NCI-H748 treated with DMSO at 0.1 percent for 48 hours (cell line): ENCODE measurements at regions not wholly inside any gene's neighbourhood (a gene's known extent, or its start where the extent isn't known, plus 50 kb on each side); places are given as distances from the start of the nearest gene placed in this dataset.

Experiments used
- DNase-seq: peaks from one replicate; lab custom pipeline; 2025; lab: John Stamatoyannopoulos, UW

DNA sequence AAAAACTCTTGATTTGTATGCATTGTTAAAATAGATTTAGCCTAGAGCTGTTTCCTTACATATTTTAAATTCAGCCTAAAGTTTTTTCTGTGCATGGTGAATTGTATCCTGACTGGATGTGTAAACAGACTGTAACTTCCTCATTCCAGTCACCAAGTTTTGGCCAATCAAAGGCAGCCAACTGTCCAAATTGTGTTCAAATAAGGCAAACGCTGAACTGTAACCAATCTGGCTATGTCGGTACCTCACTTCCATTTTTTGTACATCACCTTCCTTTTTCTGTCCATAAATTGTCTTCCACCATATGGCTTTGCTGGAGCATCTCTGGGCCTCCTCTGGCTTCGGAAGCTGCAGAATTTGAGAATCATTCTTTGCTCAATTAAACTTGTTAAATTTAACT, 1921.9 kb upstream of the SEL1L start:
- no peak for DNase-seq

DNA sequence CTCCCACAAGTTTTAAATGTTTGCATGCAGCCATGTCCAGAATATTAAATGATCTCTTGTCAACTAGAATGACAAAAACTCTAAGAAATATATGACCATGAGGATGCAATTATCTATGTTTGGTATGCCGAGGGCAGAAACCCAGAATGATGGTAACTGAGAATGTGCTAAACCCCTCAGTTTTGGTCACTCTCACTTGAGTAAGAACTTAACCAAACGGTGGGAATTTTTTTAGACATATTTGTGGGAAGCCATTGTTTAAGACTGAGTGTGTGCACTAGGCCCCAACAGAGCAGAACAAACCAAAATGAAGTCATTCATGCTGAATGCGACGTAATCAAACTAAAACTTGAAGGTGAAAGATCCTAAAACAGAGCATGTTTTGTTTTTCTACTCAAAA, 1927.9 kb upstream of the SEL1L start:
- DNase-seq, result no peak

DNA sequence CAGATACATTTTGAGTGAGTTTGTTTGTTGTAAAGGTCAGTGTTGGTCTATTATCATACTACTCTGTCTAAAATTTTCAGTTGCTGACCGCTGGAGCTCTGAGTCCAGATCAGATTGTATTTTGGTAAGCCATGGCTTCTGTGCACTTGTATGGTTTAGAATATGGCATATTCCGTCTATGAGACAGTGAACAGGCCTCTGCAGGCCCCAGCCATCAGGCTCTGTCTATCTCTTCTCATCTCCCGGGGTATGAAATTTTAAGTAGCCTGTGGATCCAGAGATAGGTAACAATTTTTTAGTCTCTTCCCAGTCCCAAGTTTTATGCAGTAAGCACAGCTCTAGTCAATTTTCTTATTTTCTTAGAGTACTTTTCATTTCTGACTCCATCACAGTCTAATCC, 1929.1 kb upstream of the SEL1L start:
- no peak for DNase-seq

DNA sequence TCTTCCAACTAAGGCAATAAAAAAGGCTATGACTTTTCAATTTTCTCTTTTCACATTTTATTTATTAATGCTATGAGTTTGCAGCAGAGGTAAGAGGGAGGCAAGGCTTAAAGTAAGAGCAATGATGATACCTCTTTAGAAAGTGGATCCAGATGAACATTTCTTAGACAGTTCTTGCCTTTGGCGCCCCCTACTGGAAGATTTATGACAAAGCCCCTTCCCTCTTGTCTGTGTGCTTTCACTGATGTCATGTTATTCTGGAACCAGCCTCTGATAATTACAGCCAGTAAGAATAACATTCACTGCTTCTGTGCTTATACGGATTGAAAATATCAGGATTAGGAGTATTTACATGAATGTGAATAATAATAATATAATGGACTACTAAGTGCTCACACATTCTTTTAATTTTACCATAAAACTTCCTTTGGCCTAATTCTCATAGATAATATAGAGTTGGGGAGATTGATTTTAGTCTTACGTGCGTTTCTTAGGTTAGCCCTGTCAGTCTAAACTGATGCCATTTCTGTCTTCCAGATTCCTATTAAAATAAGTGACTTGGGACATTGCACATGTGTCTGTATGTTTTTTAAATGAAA, 1929.9 kb upstream of the SEL1L start:
- peak; percentile 73 for DNase-seq

DNA sequence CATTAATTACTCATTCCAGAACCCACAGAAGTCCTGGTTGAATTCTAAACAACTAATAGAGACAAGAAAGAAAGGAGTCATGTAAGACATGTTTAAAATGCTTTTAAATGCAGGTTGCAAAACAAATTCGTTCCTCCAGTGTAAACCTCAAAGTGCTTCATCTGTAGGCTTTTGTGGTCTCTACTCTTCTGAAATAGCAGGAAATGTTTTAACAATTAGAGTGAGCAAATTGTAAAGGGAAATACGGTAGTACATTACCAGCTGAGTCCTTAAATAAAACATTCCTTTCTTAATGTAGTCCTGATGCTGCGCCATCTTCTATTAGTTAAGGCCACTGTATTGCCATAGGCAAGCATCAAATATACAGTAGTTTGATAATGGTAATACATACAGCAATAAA, 1934.2 kb upstream of the SEL1L start:
- DNase-seq, result no peak

DNA sequence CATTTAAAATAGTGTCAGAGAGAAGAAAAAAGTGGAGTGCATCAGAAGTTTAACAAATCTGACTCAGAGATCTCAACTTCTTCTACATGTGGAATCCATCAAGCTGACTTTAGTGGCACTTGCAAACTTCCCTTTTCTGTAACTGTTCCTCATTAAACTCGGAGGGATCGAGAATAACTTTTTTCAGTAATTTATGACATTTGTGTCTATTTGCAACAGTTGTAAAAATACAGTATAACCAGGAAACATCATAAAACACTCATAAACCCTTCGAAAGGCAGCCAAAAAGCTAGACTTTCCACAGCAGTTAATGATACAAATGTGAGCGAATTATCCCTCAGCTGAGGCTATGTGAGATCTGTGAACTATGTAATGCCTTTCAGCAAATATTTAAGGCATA, 1936.8 kb upstream of the SEL1L start:
- DNase-seq, result no peak

DNA sequence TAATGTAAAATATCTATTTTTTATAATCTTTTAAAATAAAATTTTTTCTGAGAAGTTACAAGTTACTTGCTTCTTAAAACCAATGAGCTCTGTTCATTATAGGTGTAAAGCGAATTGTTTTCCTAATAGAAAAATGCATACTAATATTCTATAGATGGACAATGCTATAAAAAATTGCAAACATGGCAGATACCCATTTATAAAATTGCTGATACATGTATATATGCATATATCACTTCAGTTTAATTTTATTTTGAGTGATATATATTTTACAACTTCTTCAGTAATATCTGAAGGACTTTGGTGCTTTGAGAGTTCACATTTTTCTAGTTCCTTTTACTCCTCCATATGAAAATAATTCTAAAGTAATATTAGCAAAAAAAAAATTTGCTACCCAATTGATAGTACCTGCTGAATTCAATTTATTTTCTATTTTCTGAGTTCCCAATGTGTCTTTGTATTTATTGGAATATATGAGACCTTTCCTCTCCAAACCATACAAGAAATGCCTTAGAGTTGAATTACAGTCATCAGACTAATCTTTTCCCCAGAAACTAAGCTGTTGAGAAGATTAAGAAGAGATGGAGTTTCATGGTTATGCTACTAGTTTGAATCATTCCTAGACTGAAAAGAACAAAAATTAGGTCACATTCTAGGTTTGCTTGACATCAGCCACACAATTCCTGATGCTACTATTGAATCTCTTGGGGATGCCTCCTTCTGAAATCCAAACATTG, 1937.5 kb upstream of the SEL1L start:
- DNase-seq, result no peak

DNA sequence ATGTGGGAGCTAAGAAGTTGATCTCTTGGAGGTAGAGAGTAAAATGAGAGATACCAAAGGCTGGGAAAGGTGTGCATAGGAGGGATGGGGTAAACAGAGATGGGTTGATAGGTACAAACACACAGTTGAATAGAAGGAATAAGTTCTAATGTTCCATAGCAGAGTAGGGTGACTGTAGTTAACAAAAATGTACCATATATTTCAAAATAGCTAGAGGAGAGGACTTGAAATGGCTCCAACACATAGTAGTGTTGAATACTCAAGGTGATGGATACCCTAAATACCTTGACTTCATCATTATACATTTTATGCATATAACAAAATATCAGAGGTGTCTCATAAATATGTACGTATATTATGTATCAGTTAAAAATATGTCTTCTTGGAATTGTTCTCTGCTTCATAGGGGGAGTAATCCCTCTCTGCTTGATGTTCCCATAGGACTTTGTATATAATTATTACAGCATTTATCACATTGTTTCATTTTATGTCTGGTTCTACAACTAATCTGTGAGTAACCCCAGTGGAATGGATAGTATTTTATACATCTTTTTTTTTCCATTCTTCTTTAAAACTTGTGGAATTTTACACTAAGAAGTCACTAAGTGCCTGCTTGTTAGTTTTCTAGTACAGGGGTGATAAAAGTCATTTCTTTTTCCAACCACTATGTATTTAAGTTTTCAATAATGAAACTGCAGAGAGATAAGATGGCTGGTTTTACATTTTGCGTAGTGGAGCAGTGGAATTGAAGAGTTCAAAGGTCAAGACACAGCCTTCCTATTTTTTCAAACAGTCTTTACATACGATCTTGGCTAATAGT, 1940.0 kb upstream of the SEL1L start:
- DNase-seq, result no peak

DNA sequence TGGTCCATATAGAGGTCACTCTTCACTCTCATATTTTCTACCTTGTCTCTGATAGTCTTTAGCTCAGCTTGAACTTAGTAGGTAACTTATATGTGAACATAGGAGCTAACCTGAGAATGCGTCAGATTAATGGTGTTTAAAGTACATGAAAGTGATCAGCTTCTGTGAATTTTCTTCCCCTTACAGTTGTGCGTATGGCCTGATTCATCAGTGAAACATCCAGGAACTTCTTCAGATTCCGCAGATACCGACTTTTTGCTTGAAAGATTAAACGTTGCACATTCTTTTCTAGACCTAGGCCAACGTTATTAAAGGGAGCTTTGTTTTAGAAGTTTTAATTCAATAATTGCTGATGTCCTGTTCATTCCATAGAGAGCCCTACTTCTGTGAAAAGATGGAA, 1945.1 kb upstream of the SEL1L start:
- DNase-seq, result no peak

DNA sequence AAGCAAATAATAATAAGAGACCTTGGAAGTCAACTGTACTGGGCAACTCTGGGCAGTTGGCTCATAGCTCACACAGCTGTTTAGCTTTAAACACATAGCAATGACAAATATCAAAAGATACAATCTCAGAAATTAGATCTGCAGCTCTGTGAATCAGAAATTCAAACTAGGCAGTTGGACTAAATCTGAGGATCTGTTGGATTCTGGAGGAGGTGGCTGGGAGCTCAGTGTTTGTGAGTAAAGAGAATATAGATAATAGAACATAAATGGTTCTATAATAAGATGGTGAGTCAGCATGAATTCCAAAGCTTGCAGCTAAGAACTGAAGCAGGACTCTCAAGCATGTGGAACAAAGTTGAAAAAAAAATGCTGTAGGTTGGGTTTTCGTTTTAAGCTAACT, 1949.4 kb upstream of the SEL1L start:
- no peak for DNase-seq

DNA sequence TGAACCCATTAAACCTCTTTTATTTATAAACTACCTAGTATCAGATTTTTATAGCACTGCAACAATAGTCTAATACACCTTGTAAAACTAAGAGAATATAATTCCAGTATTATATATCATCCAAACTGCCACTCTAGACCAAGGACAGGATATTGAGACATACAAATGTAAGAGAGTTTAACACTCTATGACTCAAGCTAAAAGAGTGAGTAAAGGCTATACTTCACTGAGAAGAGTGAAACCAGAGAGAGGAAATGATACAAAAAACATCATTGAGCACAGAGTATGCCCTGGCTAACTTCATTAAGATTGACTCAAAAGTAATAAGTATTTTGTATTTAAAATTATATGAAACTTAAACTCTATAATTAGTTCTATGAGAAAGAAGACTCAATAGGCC, 1951.9 kb upstream of the SEL1L start:
- no peak for DNase-seq

DNA sequence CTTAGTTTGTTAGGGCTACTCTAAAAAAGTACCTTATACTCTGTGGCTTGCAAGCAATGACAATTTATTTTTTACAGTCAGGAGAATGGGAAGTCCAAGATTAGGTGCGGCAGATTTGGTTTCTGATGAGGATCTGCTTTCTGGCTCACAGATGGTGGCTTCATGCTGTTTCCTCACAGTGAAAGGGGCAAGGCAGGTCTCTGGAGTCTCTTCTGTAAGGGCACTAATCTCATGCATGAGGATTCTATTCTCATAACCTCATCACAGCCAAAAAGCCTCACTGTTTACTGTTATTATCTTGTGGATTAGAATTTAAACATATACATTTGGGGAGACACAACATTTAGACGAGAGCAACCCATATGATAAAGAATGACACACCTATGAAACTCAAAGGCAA, 1957.4 kb upstream of the SEL1L start:
- DNase-seq, result peak; percentile 94

DNA sequence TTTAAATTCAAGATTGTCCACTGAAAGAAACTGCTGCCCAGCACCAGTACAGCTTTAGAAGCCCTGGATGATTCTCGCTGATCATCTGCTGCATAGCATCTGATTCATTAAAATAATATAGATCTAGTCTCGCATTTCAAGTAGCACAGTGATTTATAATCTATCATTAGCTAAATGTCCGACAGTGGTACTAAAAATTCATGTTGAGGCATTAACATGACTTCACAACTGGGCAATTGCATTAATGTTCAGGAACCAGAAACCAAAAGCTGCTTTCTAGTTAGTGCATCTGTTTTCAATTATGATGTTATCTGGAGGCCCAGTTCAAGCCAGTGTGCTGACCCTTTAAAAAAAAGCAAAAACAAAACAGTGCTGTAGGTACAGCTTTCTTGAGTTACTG, 1987.2 kb upstream of the SEL1L start:
- DNase-seq, result no peak

DNA sequence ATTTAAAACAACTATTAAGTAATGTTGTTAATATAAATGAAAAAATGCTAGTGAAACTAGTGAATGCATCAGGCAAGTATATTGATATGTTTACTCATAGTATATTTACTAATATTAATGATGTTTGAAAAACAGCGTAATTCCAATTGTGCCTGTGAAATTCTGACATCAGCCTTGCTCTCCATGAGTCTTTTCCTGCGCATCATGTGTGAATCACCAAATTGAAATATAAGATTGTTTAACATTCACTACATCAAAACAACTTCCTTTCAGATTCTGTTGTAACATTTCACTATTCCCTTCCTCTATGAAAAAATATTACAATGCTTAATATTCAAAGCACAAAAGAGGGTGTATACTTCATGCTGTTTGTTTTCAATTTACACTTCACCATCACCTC, 1995.9 kb upstream of the SEL1L start:
- no peak for DNase-seq

DNA sequence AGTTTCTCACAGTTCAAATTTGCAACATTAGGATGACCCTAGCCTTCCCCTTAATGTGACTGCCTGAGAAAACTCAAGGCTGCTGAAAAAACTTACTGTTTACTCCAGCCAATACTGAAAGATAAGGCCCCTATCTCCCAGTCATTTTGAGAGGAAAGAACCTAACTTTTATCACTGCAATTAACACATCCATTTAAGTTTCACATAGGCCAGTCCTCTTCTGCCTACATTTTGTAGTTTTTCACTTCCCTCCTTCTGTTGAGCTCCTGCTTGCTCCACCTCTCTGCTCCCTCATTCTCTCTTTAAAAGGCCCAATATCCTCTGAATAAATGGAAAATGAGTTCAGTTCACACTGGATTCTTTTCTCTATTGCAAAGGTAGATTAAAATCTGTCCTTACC, 1996.2 kb upstream of the FLRT2 start:
- DNase-seq, result no peak

DNA sequence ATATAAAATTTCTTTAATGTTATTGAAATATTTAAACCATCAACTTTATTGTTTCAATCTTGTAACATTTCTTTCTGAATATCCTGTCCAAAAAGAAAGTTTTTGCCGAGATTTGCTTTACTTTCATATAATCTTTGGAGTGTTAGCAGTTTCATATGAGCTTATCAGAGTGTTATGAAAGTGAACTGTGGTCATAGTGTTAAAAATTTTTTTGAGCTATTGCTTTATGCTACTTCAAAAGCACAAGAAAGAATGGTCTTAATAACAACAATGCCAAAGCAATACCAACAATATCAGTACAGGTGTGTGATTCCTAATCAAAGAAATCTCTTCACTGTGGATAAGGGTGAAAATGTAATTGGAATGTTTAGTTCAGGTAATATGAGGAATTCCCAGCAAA, 1994.9 kb upstream of the FLRT2 start:
- DNase-seq, result no peak

DNA sequence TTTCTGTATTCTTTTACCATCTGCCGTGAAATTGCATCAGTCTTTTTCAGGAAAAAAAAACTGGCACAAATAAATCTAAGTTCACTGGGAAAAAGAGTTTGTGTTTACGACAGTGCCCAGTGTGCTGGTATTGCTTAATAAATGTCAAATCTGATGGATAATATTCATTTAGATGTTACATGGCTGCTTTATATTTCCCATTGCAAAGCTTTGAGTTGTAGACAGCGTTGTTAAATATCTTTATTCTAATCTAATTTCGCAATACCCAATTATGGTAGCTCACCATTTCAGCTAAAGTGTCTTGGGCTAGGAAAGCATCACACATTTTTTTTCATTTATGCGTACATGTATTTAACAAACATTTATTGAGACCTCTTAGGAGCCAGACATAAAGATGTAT, 1994.5 kb upstream of the FLRT2 start:
- DNase-seq, result no peak

DNA sequence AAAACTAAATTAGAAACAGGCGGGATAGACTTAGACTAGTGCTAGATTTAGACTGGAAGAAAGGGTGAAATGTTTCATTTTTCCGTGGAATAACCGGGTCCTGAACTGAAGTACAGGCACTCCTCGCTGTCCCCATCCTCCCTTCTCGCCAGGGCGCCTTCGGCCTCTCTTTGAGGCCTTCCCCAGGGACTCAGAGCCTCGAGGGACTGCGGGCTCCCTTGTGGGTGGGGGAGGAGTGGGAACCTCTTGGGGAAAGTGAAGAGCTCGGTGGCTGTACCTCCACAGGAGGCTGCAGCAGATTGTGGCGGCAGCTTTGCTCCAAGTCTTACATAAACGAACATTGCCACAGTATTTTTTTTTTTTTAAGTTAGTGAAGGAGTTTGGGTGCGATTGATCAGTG, 1988.8 kb upstream of the FLRT2 start:
- no peak for DNase-seq

DNA sequence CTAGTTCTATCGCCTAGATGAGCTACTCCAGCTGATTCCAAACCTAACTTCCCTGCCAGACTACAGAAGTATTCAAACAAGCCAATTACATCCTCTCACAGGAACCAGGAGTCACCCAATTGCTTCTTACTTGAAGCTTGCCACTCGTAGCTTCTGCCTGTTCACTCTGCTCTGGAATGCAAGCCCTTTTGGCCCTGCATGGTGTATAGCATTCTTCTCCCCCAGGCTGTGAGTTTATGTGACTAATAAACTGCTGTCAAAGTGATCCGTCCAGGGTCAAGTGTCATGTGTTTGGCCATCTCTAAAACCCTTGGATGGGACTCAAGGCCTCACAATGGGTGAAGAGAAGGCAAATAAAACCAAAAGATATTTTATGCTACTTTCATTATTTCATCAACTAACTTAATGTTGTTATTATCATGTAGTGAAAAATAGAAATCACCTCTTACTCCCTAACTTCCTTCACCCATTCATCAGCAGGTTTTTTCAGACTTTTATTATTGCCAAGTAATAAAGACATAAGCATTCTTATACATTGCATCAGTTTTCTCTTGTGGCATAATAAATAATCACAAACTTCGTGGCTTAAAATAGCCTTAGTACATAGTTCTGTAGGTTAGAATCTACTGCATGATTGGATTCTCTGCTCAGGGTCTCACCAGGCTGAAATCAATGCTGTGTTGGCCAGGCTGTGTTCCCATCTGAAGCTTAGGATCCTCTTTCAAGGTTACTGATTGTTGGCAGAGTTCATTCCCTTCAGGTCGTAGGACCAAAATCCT, 1981.7 kb upstream of the FLRT2 start:
- no peak for DNase-seq

DNA sequence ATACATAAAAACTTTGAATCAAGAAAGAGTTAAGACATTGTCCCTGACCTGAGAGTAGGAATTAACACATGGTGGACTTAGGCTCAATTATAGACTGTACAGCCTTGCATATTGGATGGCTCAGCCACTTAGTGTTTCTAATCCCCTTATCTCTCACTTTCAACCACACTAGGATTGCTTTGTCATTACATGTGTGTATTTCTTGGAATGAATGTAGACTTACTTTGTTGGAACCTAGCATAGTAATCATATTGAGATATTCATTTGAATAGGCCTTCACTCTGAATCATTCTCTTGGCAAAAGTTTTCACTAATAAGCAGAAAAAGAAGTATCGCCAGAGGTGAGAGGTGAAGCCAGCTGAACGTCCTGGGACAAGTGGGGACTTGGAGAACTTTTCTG, 1973.9 kb upstream of the FLRT2 start:
- no peak for DNase-seq

DNA sequence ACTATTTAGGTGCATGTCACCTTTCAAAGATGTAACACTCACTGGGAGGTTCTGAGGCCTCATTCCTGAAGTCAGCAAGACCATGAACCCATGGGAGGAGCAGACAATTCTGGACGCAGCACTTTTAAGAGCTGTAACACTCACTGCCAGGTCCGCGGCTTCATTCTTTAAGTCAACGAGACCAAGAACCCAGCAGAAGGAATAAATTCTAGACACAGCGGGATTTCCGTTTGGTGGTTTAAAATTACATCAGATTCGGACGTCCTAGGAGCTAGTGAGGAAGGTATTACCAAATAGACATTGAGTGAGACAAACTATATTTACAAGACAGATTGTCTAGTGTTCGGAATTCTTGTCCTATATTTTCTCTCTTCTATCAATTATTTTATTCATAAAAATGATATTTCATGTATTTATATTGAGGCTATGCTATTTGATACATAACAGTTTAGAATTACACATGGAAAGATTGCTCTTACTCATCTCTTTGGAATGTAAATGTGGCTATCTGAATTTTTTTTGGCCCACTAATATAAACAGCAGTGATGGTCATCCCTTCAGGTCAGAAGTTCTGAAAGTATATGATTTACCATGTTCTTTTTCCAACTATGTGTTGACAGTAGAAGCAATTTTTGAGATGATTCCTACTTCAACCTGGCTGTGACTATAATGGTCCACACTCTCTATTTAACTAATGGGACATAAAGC, 1973.0 kb upstream of the FLRT2 start:
- DNase-seq, result no peak

DNA sequence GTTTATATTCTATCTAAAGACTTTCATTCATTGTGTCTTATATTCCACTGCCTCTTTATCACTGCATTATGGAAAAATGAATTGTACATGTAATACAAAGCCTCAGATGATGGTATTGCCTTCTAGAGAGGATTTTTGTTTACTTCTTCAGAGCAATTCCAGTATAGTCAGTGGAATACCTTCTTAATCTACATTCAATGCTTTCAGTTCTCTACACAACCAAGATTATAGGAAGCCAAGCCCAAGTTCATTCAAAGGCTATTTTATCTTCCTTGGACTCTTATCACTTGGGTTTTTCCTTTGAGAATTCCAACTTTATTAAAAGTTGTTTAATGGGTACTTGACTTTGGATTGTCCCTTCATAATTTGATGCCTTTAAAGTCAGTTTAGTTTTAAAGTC, 1971.0 kb upstream of the FLRT2 start:
- DNase-seq, result no peak
